GM12872 (cell line): ENCODE measurements at regions not wholly inside any gene's neighbourhood (a gene's known extent, or its start where the extent isn't known, plus 50 kb on each side); places are given as distances from the start of the nearest gene placed in this dataset.

Experiments used
- CTCF ChIP-seq: IDR thresholded peaks from 3 replicates; pipeline ENCODE4 v1.5.1; 2011; ENCODE audit warnings: low read depth, mild to moderate bottlenecking, low read length, moderate library complexity; ENCODE audit not compliant: insufficient read depth

DNA sequence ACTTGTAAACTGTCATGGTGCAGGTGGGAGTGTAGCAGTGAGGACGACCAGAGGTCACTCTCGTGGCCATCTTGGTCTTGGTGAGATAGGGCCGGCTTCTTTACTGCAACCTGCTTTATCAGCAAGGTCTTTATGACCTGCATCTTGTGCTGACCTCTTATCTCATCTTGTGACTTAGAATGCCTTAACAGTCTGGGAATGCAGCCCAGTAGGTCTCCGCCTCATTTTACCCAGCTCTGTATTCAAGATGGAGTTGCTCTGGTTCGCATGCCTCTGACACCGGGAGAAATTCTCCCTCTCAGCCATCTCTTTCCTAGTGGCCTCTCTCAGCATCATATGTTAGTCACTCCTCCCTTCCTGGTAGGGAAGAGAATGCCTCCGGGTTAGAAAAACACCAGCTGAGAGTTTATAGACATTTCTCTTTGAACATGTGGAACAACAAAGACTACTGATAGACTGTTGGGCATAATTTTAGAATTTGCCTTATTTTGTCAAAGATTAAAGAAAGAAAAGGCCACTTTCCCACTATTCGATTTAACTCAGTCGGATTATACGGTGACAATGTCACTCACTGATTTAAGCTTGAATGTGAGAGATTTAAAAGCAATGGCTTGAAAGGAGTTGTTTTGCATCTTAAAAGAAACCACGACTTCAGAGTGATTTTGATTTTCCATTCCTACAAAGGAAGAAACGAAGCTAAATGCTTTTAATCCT is 67.9 kb upstream of the SNX9 start:
- TF ChIP-seq CTCF: no peak

GRCh38 chr6:157755746-157756411 is 67.2 kb upstream of the SNX9 start:
- no peak for TF ChIP-seq CTCF

DNA sequence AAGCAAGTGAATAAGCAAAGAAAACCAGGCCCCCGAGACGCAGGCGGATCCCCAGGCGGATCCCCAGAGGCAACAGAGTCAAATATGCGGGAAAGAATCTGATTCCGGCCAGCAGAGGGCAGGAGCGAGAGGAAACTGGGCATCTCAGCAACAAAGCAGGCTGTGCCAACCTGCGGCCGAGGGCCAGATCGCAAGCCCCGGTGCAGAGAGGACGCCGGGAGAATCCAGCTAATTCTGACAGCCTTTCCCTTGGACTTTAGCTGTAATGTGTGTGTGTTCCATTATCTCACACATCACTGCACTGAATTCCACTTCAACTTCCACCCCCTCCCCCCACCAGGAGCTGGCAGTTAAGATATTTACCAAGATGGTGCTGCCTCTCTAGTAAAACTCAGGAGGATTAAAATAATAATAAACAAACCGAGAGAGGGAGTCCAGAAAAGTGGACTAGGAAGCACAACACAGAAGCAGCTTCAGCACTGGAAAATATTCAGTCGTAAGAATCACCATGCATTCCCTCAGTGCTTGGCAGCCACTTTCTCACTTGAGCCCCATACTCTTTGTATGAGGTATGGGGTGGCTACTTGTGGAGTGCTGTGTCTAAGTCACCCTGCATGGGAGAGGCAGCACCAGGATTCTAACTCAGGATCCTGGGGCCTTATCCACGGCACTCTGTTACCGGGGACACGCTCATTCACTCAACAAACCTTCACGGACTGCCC is 66.2 kb upstream of the SNX9 start:
- peak; percentile 86 for TF ChIP-seq CTCF

- no peak for TF ChIP-seq CTCF
Measured at GRCh38 chr6:157757430-157758403, 65.3 kb upstream of the SNX9 start.

DNA sequence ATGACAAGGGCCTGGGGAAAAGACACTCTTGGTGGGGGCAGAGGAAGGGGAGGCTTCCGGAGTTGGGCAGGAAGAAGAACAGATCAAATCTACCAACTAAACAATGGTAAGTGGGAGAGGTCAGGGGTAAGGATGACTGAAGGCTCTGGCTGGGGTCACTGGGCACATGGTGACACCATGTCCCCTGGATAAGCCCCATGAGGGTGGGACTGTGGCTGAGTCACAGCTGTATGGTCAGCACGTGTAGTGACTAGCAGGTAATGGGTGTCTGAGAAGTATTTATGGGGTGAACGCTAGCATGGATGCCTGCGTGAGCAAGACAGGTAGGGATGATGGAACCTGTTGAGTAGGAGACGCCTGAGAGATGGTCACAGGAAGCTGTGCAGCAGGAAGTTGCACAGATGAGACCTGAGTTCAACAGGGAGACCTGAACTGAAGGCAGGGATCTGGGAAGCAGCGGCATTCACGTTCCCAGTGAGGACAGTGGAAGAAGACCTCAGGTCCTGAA is 64.5 kb upstream of the SNX9 start:
- TF ChIP-seq CTCF: no peak

DNA sequence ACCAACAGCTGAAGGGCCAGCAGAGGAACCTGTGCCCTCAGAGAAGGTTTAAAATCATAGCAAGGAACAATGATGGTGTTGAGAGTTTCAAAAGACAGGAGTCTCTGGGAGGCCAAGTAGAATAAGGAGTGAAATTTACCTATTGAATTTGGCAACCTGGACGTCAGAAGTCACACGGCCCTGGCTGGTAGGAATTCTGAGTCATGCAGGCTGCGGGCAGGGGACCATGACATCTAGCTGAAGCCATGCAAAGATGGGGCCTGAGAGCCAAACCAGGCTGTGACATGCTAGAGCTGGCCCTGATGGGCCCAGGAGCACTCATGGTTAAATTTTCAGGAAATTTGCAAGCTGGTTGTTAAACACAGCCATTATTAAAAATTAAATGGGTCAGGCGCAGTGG is 64.0 kb upstream of the SNX9 start:
- TF ChIP-seq CTCF: no peak
